Hematopoietic multipotent progenitor cell (in vitro differentiated cells): ENCODE measurements at regions not wholly inside any gene's neighbourhood (a gene's known extent, or its start where the extent isn't known, plus 50 kb on each side); places are given as distances from the start of the nearest gene placed in this dataset.
"Not testable (repeated sequence)": the region's sequence is repeated elsewhere in the genome, so short reads cannot be mapped to it uniquely, and the experiment has no call there.

Experiments used
- DNase-seq, 3 donors: peaks; one replicate each; pipeline ENCODE4 v3.0.0-alpha.2; 2011 to 2015; ENCODE audit warnings: low read depth in 2 of 3, low spot score in 2 of 3

- DNase-seq: no peak
Measured at GRCh38 chr2:53216805-53217204, 550.8 kb upstream of the CHAC2 start.

DNA sequence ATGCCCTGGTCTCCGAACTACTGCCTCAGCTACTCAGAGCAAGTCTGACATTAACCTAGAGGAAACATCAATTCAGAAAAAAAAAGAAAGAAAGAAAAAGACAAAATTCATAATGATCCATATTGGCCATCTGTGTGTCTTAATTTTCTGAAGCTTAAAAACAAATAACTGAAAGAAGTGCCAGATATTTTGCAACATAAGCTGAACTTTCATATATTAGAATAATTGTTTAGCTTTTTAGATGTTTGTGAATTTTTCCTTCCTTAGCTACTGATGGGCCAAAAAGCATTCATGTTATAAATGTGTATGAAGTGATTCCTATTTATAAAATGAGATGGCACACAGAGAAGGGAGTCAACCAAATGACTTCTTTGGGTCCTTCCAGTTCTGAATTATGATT lies 555.0 kb upstream of the CHAC2 start:
- no peak for DNase-seq

DNA sequence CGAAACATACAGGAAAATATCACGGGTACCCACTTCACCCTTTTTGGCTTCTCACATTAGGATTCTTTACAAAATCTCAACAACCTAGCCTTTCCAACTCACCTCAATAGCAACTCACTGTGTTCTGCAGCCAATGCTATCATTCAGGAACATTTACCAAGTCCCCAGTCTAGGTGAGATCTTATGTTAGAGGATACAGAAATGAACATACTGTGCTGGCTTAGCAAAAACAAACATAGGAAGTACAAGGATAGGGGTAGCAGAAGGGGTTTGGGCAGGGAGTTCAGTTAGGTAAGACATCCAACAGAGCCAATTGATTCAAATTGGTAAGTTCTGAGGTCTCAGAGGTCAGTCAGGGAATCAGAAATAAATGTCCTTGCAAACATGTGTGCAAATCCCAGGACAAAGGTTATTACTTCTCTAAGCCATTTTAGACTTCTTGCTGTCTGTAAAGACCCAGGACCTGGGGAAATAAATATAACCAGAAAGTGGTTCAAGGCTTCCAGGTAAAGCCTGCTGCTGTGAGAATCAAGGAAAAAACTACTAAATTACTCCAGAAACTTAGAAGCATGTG lies 556.3 kb upstream of the CHAC2 start:
- DNase-seq: no peak

DNA sequence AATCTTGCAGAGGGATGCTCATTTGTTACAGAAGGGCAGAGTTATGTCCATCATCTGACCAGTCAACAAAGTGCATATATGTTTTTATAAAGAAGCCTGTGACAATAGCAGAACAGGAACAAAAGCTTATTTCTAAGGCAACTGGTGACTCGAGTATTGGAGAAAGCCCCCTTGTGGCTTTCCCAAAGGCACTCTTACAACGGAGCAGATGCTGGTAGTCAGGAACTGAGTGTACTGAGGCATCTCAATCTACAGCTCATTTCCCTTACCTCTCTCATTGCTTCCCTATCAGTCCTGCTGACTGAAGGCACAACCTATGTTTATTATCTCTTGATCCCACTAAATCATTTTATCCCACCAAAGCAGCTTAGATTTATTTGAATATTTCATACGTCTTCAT lies 557.1 kb upstream of the CHAC2 start:
- no peak for DNase-seq

GRCh38 chr2:53209679-53210458 lies 557.7 kb upstream of the CHAC2 start:
- no peak for DNase-seq

DNA sequence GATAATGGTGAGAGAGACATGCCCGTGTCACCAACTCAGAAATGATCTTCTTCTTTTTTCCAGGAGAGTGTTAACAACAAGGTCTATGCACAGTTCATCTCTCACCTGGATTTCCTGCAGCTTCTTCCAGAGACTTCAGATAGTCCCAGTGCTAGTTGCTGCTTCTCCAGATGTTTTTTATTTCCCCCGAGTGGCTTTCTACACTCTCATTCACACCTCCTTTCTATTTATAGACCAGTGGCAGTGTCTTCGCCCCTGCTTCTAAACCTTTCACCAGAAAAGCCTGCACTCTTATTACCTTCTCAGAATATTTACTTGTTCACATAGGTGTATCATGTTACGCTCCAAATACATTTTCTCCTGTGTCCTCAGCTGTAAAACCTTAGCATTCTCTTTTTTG lies 558.8 kb upstream of the CHAC2 start:
- DNase-seq: no peak

- not testable (repeated sequence) for DNase-seq
Measured at GRCh38 chr2:53206226-53206625, 561.4 kb upstream of the CHAC2 start.

DNA sequence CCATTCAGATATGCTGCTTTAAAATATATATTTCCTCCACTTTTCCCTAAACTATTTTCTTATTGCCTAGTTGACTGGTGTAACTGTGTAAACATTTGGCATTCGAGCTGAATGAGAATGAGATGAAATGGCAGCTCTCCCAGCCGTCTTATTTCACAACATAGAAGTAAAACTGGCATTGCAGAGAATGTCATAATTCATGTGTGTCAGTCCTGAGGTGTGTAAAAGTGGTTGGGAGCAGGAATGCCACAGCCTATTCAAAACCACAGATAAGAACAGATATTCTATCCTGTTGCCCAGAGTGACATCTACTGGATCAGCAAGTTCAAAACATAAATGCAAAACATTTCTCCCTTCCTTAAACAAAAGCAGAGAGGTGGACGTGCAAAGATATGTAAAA lies 565.5 kb upstream of the CHAC2 start:
- peak in 1 of 3 donors; percentile 22 for DNase-seq

DNA sequence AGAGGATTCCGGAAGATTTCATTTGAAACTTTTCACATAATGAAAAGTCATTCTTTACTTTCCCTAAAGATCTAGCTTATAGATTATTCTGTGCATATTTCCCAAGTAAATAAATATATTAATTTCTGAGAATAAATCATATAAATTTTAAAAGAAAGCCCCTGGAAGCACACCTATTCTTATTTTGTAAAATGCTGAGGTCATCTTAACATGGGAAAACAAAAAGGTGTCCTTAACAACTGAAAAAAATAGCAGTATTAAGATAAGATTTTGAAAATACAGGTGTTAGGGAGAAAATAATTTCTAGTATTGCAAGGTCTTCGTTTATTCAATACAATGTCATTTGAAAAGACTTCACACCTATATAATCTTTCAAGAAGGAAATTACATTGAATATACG lies 567.5 kb upstream of the CHAC2 start:
- DNase-seq: no peak

GRCh38 chr2:53188851-53189510 lies 578.6 kb upstream of the CHAC2 start:
- no peak for DNase-seq

GRCh38 chr2:53183581-53183980 lies 584.0 kb upstream of the CHAC2 start:
- no peak for DNase-seq

DNA sequence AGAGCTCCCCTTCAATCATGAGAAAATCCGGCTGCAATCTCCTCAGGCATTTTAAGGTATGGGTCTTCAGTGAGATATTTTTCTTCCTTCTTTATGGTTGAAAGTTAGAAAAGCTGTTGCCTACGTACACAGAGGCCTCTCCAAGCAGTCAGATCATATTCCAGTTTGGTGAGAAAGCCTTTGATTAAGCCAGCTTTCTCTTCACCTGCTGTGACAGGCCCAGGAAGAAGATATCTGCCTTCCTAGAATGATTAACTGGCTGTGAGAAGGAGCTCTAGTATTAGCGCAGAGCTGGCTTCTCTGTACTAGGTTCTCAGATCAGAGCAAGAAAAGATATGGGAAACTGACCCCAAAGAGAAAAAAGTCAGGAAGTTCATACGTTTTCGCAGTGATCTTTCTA lies 585.0 kb upstream of the CHAC2 start:
- DNase-seq: no peak

DNA sequence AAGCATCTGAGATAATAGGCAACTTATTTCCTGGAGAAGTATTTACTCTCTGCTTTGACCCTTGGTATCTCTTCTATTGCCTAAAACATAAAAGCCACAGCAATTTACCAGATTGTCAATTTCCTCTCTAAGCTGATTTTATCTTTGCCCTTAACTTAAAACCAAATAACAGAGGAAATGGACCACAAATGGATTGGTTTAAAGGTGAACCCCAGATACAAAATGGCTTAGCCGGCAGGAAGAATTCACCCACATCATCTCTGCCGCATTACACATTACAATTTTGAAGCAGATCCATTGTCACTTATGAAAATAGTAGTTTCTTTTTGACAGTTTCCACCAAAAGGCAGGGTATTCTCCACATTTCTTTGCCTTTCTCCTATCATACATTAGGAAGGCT lies 585.8 kb upstream of the CHAC2 start:
- DNase-seq: no peak

DNA sequence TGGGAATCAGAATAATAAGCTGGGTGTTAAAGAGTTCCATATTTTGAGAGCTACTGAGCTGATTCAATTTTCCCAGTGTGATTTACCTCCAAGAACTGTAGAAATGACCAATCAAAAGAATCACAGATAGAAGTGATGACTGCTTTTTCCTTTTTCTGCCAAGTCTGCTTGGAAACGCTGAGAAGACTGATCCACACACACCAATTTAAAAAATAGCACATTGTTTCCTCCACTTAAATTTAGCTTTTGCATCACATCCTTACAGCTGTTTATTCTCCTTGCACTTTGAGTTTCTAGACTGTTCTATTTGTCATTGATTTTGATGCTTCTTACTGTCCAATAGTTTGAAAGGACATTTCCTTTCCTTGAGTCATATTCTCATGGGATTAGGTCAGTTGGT lies 590.3 kb upstream of the CHAC2 start:
- no peak for DNase-seq

GRCh38 chr2:53174539-53174938 lies 593.1 kb upstream of the CHAC2 start:
- no peak for DNase-seq

- no peak for DNase-seq
Measured at GRCh38 chr2:53173698-53174455, 593.7 kb upstream of the CHAC2 start.

GRCh38 chr2:53173091-53173490 lies 594.5 kb upstream of the CHAC2 start:
- DNase-seq: no peak

DNA sequence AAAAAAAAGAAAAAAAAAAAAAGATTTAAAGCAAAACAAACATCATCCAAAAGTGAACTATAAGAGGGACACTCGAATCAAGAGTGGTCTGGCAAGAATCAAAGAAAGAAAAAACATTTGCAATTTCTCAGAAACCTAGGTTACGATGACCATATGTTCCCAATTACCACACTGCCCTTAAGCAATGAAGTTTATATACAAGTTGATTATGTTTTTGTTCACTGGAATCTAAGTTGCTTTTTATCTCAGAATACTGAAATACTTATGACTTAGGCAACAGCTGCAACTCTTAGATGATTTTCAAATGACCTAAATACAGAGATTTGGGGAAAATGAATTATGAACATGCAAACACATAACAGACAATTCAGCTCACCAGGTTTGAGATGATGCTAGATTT lies 597.1 kb upstream of the CHAC2 start:
- no peak for DNase-seq

GRCh38 chr2:53167227-53167626 lies 600.4 kb upstream of the CHAC2 start:
- no peak for DNase-seq

GRCh38 chr2:53150146-53150545 lies 617.5 kb upstream of the CHAC2 start:
- no peak for DNase-seq

- no peak for DNase-seq
Measured at GRCh38 chr2:53148221-53148620, 619.4 kb upstream of the CHAC2 start.
